ENCODE measurements at regions not wholly inside any gene's neighbourhood (a gene's known extent, or its start where the extent isn't known, plus 50 kb on each side); places are given as distances from the start of the nearest gene placed in this dataset.
"Not testable (repeated sequence)": the region's sequence is repeated elsewhere in the genome, so short reads cannot be mapped to it uniquely, and the experiment has no call there.

- peak; percentile 28 for DNase-seq
Measured at GRCh38 chr7:131932271-131932670, 375.8 kb upstream of the PODXL start.

- DNase-seq = peak; percentile 52
Measured at GRCh38 chr7:131931370-131931769, 374.9 kb upstream of the PODXL start.

GRCh38 chr7:131929632-131930031 lies 373.2 kb upstream of the PODXL start:
- no peak for DNase-seq

- peak; percentile 34 for DNase-seq
Measured at GRCh38 chr7:131927770-131928423, 371.5 kb upstream of the PODXL start.

- no peak for DNase-seq
Measured at GRCh38 chr7:131925636-131926035, 369.2 kb upstream of the PODXL start.

GRCh38 chr7:131924857-131925256 lies 368.4 kb upstream of the PODXL start:
- DNase-seq = no peak

GRCh38 chr7:131922948-131923347 lies 366.5 kb upstream of the PODXL start:
- DNase-seq = not testable (repeated sequence)

- DNase-seq = no peak
Measured at GRCh38 chr7:131921016-131921415, 364.6 kb upstream of the PODXL start.

- no peak for DNase-seq
Measured at GRCh38 chr7:131919920-131920709, 363.7 kb upstream of the PODXL start.

- DNase-seq = no peak
Measured at GRCh38 chr7:131911112-131911511, 354.7 kb upstream of the PODXL start.

- DNase-seq = peak; percentile 65
Measured at GRCh38 chr7:131909151-131909768, 352.8 kb upstream of the PODXL start.

- DNase-seq = no peak
Measured at GRCh38 chr7:131908714-131909113, 352.3 kb upstream of the PODXL start.

- no peak for DNase-seq
Measured at GRCh38 chr7:131905471-131905973, 349.1 kb upstream of the PODXL start.

GRCh38 chr7:131904760-131905327 lies 348.4 kb upstream of the PODXL start:
- DNase-seq = no peak

GRCh38 chr7:131903315-131903714 lies 346.9 kb upstream of the PODXL start:
- no peak for DNase-seq

- peak; percentile 34 for DNase-seq
Measured at GRCh38 chr7:131900785-131901287, 344.4 kb upstream of the PODXL start.

GRCh38 chr7:131899271-131900030 lies 343.0 kb upstream of the PODXL start:
- DNase-seq = peak; percentile 31

GRCh38 chr7:131898418-131898817 lies 342.0 kb upstream of the PODXL start:
- no peak for DNase-seq

GRCh38 chr7:131897790-131898165 lies 341.4 kb upstream of the PODXL start:
- DNase-seq = peak; percentile 56

GRCh38 chr7:131897016-131897789 lies 340.8 kb upstream of the PODXL start:
- DNase-seq = peak; percentile 93

GRCh38 chr7:131896165-131896863 lies 339.9 kb upstream of the PODXL start:
- peak; percentile 45 for DNase-seq

Measured in islet precursor cell (in vitro differentiated cells).